DMS53 (cell line): ENCODE measurements at regions not wholly inside any gene's neighbourhood (a gene's known extent, or its start where the extent isn't known, plus 50 kb on each side); places are given as distances from the start of the nearest gene placed in this dataset.

Experiments used
- DNase-seq: peaks from one replicate; lab custom pipeline; 2025; lab: John Stamatoyannopoulos, UW

- no peak for DNase-seq
These were observed 733.8 kb upstream of the ALCAM start for GRCh38 chr3:104632947-104633346.

- DNase-seq, result peak; percentile 18
These were observed 730.7 kb upstream of the ALCAM start for GRCh38 chr3:104635872-104636580.

- no peak for DNase-seq
These were observed 723.9 kb upstream of the ALCAM start for GRCh38 chr3:104642827-104643226.

GRCh38 chr3:104646196-104646595 is 720.5 kb upstream of the ALCAM start:
- no peak for DNase-seq

GRCh38 chr3:104648823-104649222 is 717.9 kb upstream of the ALCAM start:
- peak; percentile 73 for DNase-seq

- no peak for DNase-seq
These were observed 697.6 kb upstream of the ALCAM start for GRCh38 chr3:104669083-104669482.

GRCh38 chr3:104672331-104672730 is 694.4 kb upstream of the ALCAM start:
- DNase-seq, result no peak

- DNase-seq, result no peak
These were observed 692.7 kb upstream of the ALCAM start for GRCh38 chr3:104673981-104674380.

- DNase-seq, result no peak
These were observed 690.5 kb upstream of the ALCAM start for GRCh38 chr3:104676241-104676640.

- no peak for DNase-seq
These were observed 688.8 kb upstream of the ALCAM start for GRCh38 chr3:104677932-104678331.

- no peak for DNase-seq
These were observed 681.2 kb upstream of the ALCAM start for GRCh38 chr3:104685492-104685891.

GRCh38 chr3:104687362-104687761 is 679.3 kb upstream of the ALCAM start:
- DNase-seq, result no peak

- DNase-seq, result no peak
These were observed 670.2 kb upstream of the ALCAM start for GRCh38 chr3:104696470-104696869.

- no peak for DNase-seq
These were observed 655.3 kb upstream of the ALCAM start for GRCh38 chr3:104711406-104711805.

GRCh38 chr3:104715972-104716371 is 650.7 kb upstream of the ALCAM start:
- no peak for DNase-seq

- DNase-seq, result no peak
These were observed 648.9 kb upstream of the ALCAM start for GRCh38 chr3:104717828-104718196.

GRCh38 chr3:104723000-104723399 is 643.7 kb upstream of the ALCAM start:
- DNase-seq, result no peak

GRCh38 chr3:104731074-104731473 is 635.6 kb upstream of the ALCAM start:
- no peak for DNase-seq

- no peak for DNase-seq
These were observed 632.1 kb upstream of the ALCAM start for GRCh38 chr3:104734627-104735026.

- no peak for DNase-seq
These were observed 631.0 kb upstream of the ALCAM start for GRCh38 chr3:104735691-104736090.

- no peak for DNase-seq
These were observed 628.4 kb upstream of the ALCAM start for GRCh38 chr3:104738271-104738670.

GRCh38 chr3:104740874-104741379 is 625.8 kb upstream of the ALCAM start:
- no peak for DNase-seq

- DNase-seq, result no peak
These were observed 624.7 kb upstream of the ALCAM start for GRCh38 chr3:104742044-104742443.

- DNase-seq, result no peak
These were observed 621.4 kb upstream of the ALCAM start for GRCh38 chr3:104745313-104745712.
